HepG2 (cell line): ENCODE measurements at regions not wholly inside any gene's neighbourhood (a gene's known extent, or its start where the extent isn't known, plus 50 kb on each side); places are given as distances from the start of the nearest gene placed in this dataset.

ENCODE experiments used
- BHLHE40 ChIP-seq: IDR thresholded peaks from 2 replicates; pipeline ENCODE4 v1.6.1; 2011; ENCODE audit warnings: low read length, improper control_type of control experiment
- BRD4 ChIP-seq: sonication (generic); formaldehyde crosslinking; IDR thresholded peaks from 2 replicates; pipeline ENCODE4 v1.4.0; 2020; ENCODE audit warnings: missing genetic modification reagents
- CTCF ChIP-seq: sonication (generic); formaldehyde crosslinking; IDR thresholded peaks from 2 replicates; pipeline ENCODE4 v1.5.0; 2020; ENCODE audit warnings: mild to moderate bottlenecking, missing genetic modification reagents, moderate library complexity
- FOXC1 ChIP-seq: sonication (generic); formaldehyde crosslinking; IDR thresholded peaks from 2 replicates; pipeline ENCODE4 v1.8.0; 2022; ENCODE audit warnings: mild to moderate bottlenecking, missing genetic modification reagents, borderline replicate concordance
- FOXK1 ChIP-seq: sonication (generic); formaldehyde crosslinking; IDR thresholded peaks from 2 replicates; pipeline ENCODE4 v1.4.0; 2020; ENCODE audit warnings: low read depth, missing genetic modification reagents, borderline replicate concordance
- RBM39 ChIP-seq: fragments of 200-400 bp; formaldehyde crosslinking; IDR thresholded peaks from one replicate; pipeline ENCODE4 v1.6.1; 2018; ENCODE audit warnings: antibody characterized with exemption, mild to moderate bottlenecking, low read depth, low read length; ENCODE audit not compliant: poor library complexity, severe bottlenecking
- ZBTB33 ChIP-seq: sonication (generic); formaldehyde crosslinking; IDR thresholded peaks from 2 replicates; pipeline ENCODE4 v1.4.0; 2020; ENCODE audit warnings: missing genetic modification reagents
- ZFP36L2 ChIP-seq: sonication (generic); formaldehyde crosslinking; IDR thresholded peaks from 2 replicates; pipeline ENCODE4 v1.4.0; 2020; ENCODE audit warnings: missing genetic modification reagents
- ZFP82 ChIP-seq: sonication (generic); formaldehyde crosslinking; IDR thresholded peaks from 2 replicates; pipeline ENCODE4 v1.5.1; 2020; ENCODE audit warnings: mild to moderate bottlenecking, missing genetic modification reagents, borderline replicate concordance
- ZKSCAN5 ChIP-seq: sonication (generic); formaldehyde crosslinking; IDR thresholded peaks from 2 replicates; pipeline ENCODE4 v1.5.1; 2020; ENCODE audit warnings: mild to moderate bottlenecking, missing genetic modification reagents
- ZNF143 ChIP-seq: sonication (generic); formaldehyde crosslinking; IDR thresholded peaks from 2 replicates; pipeline ENCODE4 v1.4.0; 2020; ENCODE audit warnings: missing genetic modification reagents
- ZNF737 ChIP-seq: sonication (generic); formaldehyde crosslinking; IDR thresholded peaks from 2 replicates; pipeline ENCODE4 v1.5.0; 2020; ENCODE audit warnings: missing genetic modification reagents, mild to moderate bottlenecking, borderline replicate concordance

GRCh38 chr5:36537724-36538123, 68.7 kb upstream of the SLC1A3 start:
- TF ChIP-seq BRD4 (CRISPR knock-in tag) (no peak), FOXK1 (no peak), ZBTB33 (CRISPR knock-in tag) (no peak), ZKSCAN5 (CRISPR knock-in tag) (no peak), ZNF143 (no peak), ZFP36L2 (CRISPR knock-in tag) (no peak), BHLHE40 (no peak), FOXC1 (CRISPR knock-in tag) (no peak), ZNF737 (CRISPR knock-in tag) (no peak), ZFP82 (no peak), CTCF (CRISPR knock-in tag) (no peak), RBM39 (no peak)
